Naive B cell (primary cell): ENCODE measurements at regions not wholly inside any gene's neighbourhood (a gene's known extent, or its start where the extent isn't known, plus 50 kb on each side); places are given as distances from the start of the nearest gene placed in this dataset.
"Not testable (repeated sequence)": the region's sequence is repeated elsewhere in the genome, so short reads cannot be mapped to it uniquely, and the experiment has no call there.

Source experiments
- ATAC-seq, 2 donors: fragments of 150-1000 bp; cut with Tn5 transposase; 2 replicates each; pipeline ENCODE4 v1.10.0; 2021; ENCODE audit warnings: low read depth in 2 of 2, mild to moderate bottlenecking in 2 of 2, moderate library complexity in 2 of 2
- DNase-seq: peaks from one replicate; pipeline ENCODE4 v3.0.0; 2022
- H3K27ac Mint-ChIP-seq, 6 donors: one replicate each; pipeline ENCODE4 v1.8.0; 2020 to 2022; ENCODE audit warnings: mild to moderate bottlenecking in 6 of 6, mixed read lengths in 6 of 6, moderate library complexity in 5 of 6, inconsistent platforms in 2 of 6
- H3K27me3 Mint-ChIP-seq, 3 donors: one replicate each; pipeline ENCODE4 v1.8.0; 2021 to 2022; ENCODE audit warnings: mixed read lengths in 3 of 3, mild to moderate bottlenecking in 1 of 3
- H3K36me3 Mint-ChIP-seq, 2 donors: one replicate each; pipeline ENCODE4 v1.8.0; 2020 to 2022; ENCODE audit warnings: mixed read lengths in 2 of 2, inconsistent platforms in 1 of 2, mild to moderate bottlenecking in 1 of 2
- H3K4me1 Mint-ChIP-seq, 3 donors: one replicate each; pipeline ENCODE4 v1.8.0; 2020 to 2022; ENCODE audit warnings: mixed read lengths in 3 of 3, inconsistent platforms in 1 of 3, mild to moderate bottlenecking in 1 of 3, moderate library complexity in 1 of 3
- H3K4me3 Mint-ChIP-seq, 8 donors: one replicate each; pipeline ENCODE4 v1.8.0; 2020 to 2022; ENCODE audit warnings: mild to moderate bottlenecking in 8 of 8, mixed read lengths in 8 of 8, moderate library complexity in 8 of 8, inconsistent platforms in 2 of 8
- H3K9me3 Mint-ChIP-seq, 7 donors: one replicate each; pipeline ENCODE4 v1.8.0; 2020 to 2022; ENCODE audit warnings: mixed read lengths in 7 of 7, mild to moderate bottlenecking in 5 of 7, inconsistent platforms in 2 of 7, moderate library complexity in 1 of 7

GRCh38 chr5:93682471-93683404 is 58.7 kb downstream of the POU5F2 start:
- H3K4me3 Mint-ChIP-seq, DNase-seq, H3K9me3 Mint-ChIP-seq, H3K27me3 Mint-ChIP-seq, ATAC-seq, H3K4me1 Mint-ChIP-seq: not testable (repeated sequence)
- peak overlapping the region in 2 of 6 donors; percentile 1 to 30 for H3K27ac Mint-ChIP-seq
- H3K36me3 Mint-ChIP-seq, result peaks cover 0 to 22% of the 10 kb centered on the region in 2 donors

DNA sequence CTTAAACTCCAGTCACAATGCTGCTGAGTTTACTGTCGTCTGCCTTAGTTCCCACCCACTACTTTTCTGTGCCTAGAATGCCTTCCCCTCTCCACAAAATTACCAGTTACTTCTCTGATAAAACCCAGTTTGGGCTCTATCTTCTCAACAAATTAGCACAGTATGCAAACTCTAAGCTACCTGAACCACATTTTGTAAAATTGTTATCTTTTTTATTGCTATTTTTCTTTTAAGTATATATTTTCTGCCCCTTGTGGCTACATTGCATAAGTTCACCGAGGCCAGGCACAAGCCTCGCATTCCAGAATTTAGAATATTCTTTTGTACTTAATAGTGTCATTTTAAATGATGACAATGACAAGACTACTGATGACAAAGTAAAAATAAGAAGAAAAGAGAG is 60.0 kb downstream of the POU5F2 start:
- Mint-ChIP-seq H3K4me1 (peaks cover 0 to 13% (median 0%) of the 10 kb centered on the region in 3 donors), H3K36me3 (peaks cover 0 to 24% of the 10 kb centered on the region in 2 donors), H3K27me3 (no peaks in the 10 kb centered on the region), H3K9me3 (peaks cover 0 to 3% (median 0%) of the 10 kb centered on the region in 7 donors), H3K27ac (no peak overlapping the region), H3K4me3 (no peak overlapping the region)
- DNase-seq, result no peak
- no peak for ATAC-seq

DNA sequence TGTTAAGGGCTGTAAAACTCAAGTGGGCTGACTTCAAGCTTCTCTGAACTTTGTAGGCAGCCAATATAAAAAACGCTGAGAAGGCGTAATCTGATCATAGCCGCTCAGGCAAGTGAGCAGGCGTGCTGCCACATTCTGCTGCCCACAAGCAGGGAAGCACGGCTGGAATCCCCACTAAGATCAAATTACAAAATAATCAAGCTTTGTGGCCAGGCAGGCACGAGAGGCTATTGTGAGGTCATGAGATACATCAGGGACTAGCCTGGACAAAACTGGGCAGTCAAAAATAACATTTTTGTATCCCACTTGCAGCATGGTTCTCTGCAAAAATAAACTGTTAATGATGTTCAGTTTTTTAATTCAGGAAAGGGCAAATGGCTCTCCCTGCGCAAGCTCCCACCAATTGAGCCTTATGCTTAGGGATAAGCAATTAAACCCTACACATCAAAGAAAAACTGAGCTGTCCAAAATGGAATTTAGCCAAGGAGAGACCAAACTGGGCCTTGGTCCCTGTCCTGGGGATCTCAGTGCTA is 64.0 kb downstream of the POU5F2 start:
- Mint-ChIP-seq H3K27me3 (no peaks in the 10 kb centered on the region), H3K4me1 (peaks cover 8 to 15% (median 12%) of the 10 kb centered on the region in 3 donors), H3K4me3 (peak overlapping the region in 1 of 8 donors; percentile 8), H3K9me3 (no peaks in the 10 kb centered on the region), H3K27ac (peak overlapping the region in 1 of 6 donors; percentile 33), H3K36me3 (peaks cover 5 to 19% of the 10 kb centered on the region in 2 donors)
- DNase-seq, result no peak
- ATAC-seq, result no peak

DNA sequence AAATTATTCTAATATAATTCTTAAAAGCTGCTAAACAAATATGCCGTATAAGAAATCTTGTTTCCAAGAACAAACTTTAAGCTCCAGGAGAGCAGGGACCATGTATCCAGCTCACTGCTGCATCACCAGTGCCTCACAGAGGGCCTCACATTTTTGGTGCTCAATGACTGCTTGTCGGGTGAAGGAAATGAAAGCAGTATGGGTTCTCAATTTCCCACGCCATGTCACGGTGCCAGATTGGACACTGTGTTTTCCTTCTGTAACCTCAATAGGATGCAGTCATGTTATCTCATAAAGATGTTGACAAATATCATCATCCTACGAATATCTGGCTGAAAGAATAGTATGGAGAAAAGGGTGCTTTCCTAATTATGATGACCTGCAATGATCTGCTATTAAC is 64.7 kb downstream of the POU5F2 start:
- peak overlapping the region in 1 of 6 donors; percentile 15 for H3K27ac Mint-ChIP-seq
- ATAC-seq (no peak), DNase-seq (no peak)
- peaks cover 5 to 17% of the 10 kb centered on the region in 2 donors for H3K36me3 Mint-ChIP-seq
- no peaks in the 10 kb centered on the region for H3K9me3 Mint-ChIP-seq
- H3K4me3 Mint-ChIP-seq, result peak overlapping the region in 1 of 8 donors; percentile 8
- peaks cover 8 to 15% (median 12%) of the 10 kb centered on the region in 3 donors for H3K4me1 Mint-ChIP-seq
- no peaks in the 10 kb centered on the region for H3K27me3 Mint-ChIP-seq

DNA sequence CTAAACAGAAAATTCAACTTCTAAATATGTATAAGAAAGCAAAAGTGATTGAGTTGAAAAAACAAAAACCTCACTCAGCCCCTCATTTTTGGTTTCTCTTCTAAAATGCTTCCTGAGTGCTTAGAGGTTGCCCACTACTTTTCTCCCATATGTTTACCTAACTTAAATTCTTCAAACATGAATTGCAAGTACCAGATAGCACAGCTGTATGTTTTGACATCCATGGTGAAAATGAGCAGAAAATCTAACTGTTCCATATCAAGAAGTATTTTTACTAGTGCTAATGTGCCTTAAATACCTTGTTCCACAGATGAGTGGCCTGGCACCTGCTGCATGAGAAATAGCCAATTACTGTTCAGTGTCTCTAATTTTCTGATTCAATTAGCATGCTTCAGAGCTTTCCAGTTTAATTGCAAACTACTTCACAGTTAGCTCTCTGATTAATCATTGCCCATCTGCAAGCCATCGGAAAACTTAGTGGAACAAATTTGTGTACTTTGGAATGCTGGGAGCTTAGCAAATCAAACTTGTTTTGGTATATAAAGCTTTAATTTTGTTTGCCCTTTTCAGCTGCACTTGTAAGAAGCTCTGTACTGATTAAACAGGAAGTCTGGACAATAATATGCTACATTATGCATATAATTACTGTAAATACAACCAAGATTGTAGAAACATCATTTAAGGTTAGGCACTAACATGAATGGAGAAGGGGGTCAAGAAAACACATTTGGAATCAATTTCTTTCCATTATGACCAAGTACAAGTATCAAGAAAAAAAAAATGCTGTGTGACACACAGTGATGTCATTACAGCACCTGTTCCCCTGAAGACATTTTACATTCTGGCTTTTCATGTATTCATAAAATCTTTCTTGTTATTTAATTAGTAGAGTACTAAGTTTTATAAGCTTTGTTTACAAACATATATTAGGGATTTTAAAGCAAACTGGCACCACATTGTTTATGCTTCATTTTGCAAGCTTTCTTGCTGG is 65.6 kb downstream of the POU5F2 start:
- H3K4me3 Mint-ChIP-seq, result no peak overlapping the region
- no peak for DNase-seq
- no peaks in the 10 kb centered on the region for H3K27me3 Mint-ChIP-seq
- H3K9me3 Mint-ChIP-seq, result no peaks in the 10 kb centered on the region
- no peak for ATAC-seq
- H3K4me1 Mint-ChIP-seq, result peaks cover 8 to 15% (median 12%) of the 10 kb centered on the region in 3 donors
- peaks cover 5 to 17% of the 10 kb centered on the region in 2 donors for H3K36me3 Mint-ChIP-seq
- H3K27ac Mint-ChIP-seq, result peak overlapping the region in 3 of 6 donors; percentile 10 to 79 (median 52)

DNA sequence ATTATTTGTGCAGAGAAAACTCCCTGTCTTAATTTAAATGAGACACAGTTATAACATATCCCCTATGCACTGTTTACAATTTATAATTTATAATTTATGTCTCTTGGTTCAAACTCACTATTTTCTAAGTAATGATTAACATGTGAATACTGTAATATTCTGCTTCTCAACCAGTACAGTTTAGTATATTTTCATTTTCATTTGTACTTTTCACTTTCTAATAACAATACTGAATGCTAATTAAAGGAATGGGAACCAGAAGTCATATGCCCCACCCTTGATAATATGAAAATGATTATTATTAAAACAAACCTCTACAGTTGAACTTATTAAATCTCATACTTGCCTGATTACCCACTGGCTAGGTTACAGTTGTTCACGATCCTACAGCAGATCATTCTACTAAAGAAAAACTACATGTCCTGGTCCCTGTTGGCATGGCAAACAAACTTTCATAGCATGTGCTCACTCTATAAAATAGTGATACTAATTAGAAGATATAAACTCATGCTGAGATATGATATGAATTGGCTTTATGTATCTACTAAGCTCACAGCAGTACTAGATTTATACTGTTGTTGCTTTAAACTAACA is 66.4 kb downstream of the POU5F2 start:
- Mint-ChIP-seq H3K27me3 (no peaks in the 10 kb centered on the region), H3K36me3 (peaks cover 5 to 20% of the 10 kb centered on the region in 2 donors), H3K4me3 (no peak overlapping the region), H3K27ac (peak overlapping the region in 2 of 6 donors; percentile 79 to 81), H3K4me1 (peaks cover 8 to 15% (median 12%) of the 10 kb centered on the region in 3 donors), H3K9me3 (no peaks in the 10 kb centered on the region)
- no peak for DNase-seq
- ATAC-seq, result no peak

DNA sequence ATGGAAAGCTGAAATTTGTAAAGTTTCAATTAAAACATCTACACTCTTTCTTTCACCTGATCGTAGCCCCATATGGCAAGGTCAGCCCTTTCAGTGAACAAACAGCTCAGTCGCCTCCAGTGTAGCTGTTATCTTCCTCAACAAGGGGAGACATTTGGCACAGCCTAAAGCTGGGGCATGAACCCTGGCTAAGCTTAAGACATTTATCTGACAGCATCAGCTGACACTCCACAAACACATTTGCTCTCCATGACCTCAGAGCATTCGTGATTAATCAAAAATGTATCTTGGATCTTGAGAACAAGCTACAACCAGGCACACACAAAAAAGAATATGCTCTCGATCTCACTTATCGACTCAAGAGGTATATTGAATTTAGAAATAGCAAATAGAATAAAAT is 67.3 kb downstream of the POU5F2 start:
- ATAC-seq, result no peak
- Mint-ChIP-seq H3K4me3 (no peak overlapping the region), H3K27ac (peak overlapping the region in 1 of 6 donors; percentile 35), H3K36me3 (peaks cover 5 to 23% of the 10 kb centered on the region in 2 donors), H3K9me3 (no peaks in the 10 kb centered on the region), H3K27me3 (no peaks in the 10 kb centered on the region), H3K4me1 (peaks cover 8 to 15% (median 12%) of the 10 kb centered on the region in 3 donors)
- no peak for DNase-seq

DNA sequence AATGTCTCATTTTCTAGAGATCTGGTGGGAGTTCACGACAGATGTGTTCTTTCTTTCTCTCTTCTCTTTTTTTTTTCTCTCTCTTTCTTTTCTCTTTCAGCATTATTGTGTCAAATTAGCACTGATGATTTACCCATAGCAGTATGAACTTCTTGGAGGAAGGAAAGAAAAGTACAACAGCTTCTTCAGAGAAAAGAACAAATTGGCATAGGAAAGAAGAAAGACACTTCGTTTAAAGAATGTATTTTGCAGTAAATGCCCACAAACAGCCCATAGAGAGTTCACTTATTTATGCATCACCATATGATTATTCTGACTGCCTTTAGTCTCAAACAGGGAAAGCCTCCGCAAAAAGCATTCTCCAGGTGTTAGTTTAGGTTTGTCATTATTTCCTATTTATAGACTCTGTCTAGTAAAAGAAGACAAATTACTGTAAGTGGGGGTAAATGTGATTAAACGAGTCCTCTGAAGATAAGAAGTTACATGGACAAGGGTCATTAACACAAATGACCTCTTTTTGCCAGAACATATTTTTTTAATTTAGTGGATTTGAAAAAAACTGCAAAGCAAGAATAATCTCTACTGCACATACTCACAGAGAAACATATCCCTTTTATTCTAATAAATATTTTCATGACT is 68.0 kb downstream of the POU5F2 start:
- H3K4me3 Mint-ChIP-seq, result no peak overlapping the region
- ATAC-seq (no peak), DNase-seq (no peak)
- H3K27me3 Mint-ChIP-seq, result no peaks in the 10 kb centered on the region
- peaks cover 8 to 14% (median 12%) of the 10 kb centered on the region in 3 donors for H3K4me1 Mint-ChIP-seq
- no peaks in the 10 kb centered on the region for H3K9me3 Mint-ChIP-seq
- no peak overlapping the region for H3K27ac Mint-ChIP-seq
- peaks cover 5 to 23% of the 10 kb centered on the region in 2 donors for H3K36me3 Mint-ChIP-seq

GRCh38 chr5:93665648-93666047 is 75.8 kb downstream of the POU5F2 start:
- H3K36me3 Mint-ChIP-seq, result peaks cover 17 to 23% of the 10 kb centered on the region in 2 donors
- no peaks in the 10 kb centered on the region for H3K27me3 Mint-ChIP-seq
- ATAC-seq, result no peak
- no peak overlapping the region for H3K27ac Mint-ChIP-seq
- DNase-seq, result no peak
- peaks cover 0 to under 1% (median 0%) of the 10 kb centered on the region in 3 donors for H3K4me1 Mint-ChIP-seq
- H3K4me3 Mint-ChIP-seq, result no peak overlapping the region
- no peaks in the 10 kb centered on the region for H3K9me3 Mint-ChIP-seq

GRCh38 chr5:93660677-93661076 is 77.7 kb downstream of the NR2F1 start:
- H3K9me3 Mint-ChIP-seq, result no peaks in the 10 kb centered on the region
- DNase-seq (no peak), ATAC-seq (no peak)
- no peaks in the 10 kb centered on the region for H3K27me3 Mint-ChIP-seq
- peaks cover 17 to 22% of the 10 kb centered on the region in 2 donors for H3K36me3 Mint-ChIP-seq
- peak overlapping the region in 1 of 6 donors; percentile 59 for H3K27ac Mint-ChIP-seq
- peaks cover 0 to 4% (median 0%) of the 10 kb centered on the region in 3 donors for H3K4me1 Mint-ChIP-seq
- no peak overlapping the region for H3K4me3 Mint-ChIP-seq

DNA sequence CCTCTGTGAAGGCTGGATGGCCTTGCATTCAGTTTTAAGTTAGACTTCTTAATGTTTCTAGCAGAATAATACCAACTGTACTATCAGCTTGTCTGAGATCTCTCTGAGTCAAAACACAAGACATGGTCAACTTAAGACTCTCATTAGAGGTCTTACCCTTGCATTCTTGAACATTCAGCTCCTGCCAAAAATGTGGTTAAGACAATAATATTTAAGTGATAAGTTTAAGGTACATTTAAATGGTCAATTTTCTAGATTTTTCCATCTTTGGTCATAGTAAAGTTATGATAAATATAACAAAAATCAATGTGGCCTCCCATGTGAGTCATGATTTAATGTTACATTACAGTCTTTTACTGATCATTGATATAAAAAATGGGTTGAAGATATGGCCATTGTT is 75.0 kb downstream of the NR2F1 start:
- peak overlapping the region in 1 of 6 donors; percentile 5 for H3K27ac Mint-ChIP-seq
- no peaks in the 10 kb centered on the region for H3K27me3 Mint-ChIP-seq
- H3K4me1 Mint-ChIP-seq, result peaks cover 0 to 4% (median 0%) of the 10 kb centered on the region in 3 donors
- DNase-seq, result no peak
- ATAC-seq, result no peak
- H3K4me3 Mint-ChIP-seq, result no peak overlapping the region
- no peaks in the 10 kb centered on the region for H3K9me3 Mint-ChIP-seq
- peaks cover 11 to 18% of the 10 kb centered on the region in 2 donors for H3K36me3 Mint-ChIP-seq

- Mint-ChIP-seq H3K4me3 (no peak overlapping the region), H3K36me3 (peaks cover 0 to 5% of the 10 kb centered on the region in 2 donors), H3K27me3 (no peaks in the 10 kb centered on the region), H3K9me3 (peaks cover 0 to 9% (median 3%) of the 10 kb centered on the region in 7 donors), H3K4me1 (peaks cover 6 to 16% (median 15%) of the 10 kb centered on the region in 3 donors), H3K27ac (no peak overlapping the region)
- ATAC-seq (no peak), DNase-seq (no peak)
These were observed 71.7 kb downstream of the NR2F1 start for GRCh38 chr5:93654676-93655075.
